Keratinocyte (primary cell): ENCODE measurements at regions not wholly inside any gene's neighbourhood (a gene's known extent, or its start where the extent isn't known, plus 50 kb on each side); places are given as distances from the start of the nearest gene placed in this dataset.

Experiments
- DNase-seq: peaks from one replicate; pipeline ENCODE4 v3.0.0-alpha.2; 2011; ENCODE audit warnings: low read depth, missing footprints, low spot score
- FAIRE-seq: peaks from 2 replicates; lab custom pipeline; 2011; peaks lifted over from hg19 to GRCh38; lab: Jason Lieb, UNC
- H2AFZ ChIP-seq: 2 replicates; pipeline ENCODE4 v1.6.0; 2012; ENCODE audit warnings: low read length, control low read depth, inconsistent platforms; ENCODE audit not compliant: control insufficient read depth
- H3K27ac ChIP-seq: 2 replicates; pipeline ENCODE4 v1.5.1; 2011; ENCODE audit warnings: low read length; ENCODE audit not compliant: control insufficient read depth, insufficient read depth
- H3K27me3 ChIP-seq: 3 replicates; pipeline ENCODE4 v1.6.0; 2011; ENCODE audit warnings: low read length; ENCODE audit not compliant: control insufficient read depth, insufficient read depth; ENCODE audit errors: extremely low read depth
- H3K36me3 ChIP-seq, 2 experiments: 2 replicates in 1 of 2; 3 replicates in 1 of 2; pipeline ENCODE4 v1.5.1; 2011; ENCODE audit warnings: low read length in 2 of 2, mild to moderate bottlenecking in 1 of 2; ENCODE audit not compliant: control insufficient read depth in 2 of 2, insufficient read depth in 2 of 2; ENCODE audit errors: extremely low read depth in 1 of 2
- H3K4me1 ChIP-seq: 3 replicates; pipeline ENCODE4 v1.5.1; 2011; ENCODE audit warnings: low read length; ENCODE audit not compliant: control insufficient read depth, insufficient read depth; ENCODE audit errors: extremely low read depth
- H3K4me2 ChIP-seq: 3 replicates; pipeline ENCODE4 v1.6.0; 2011; ENCODE audit warnings: low read depth, low read length; ENCODE audit not compliant: control insufficient read depth, insufficient read depth; ENCODE audit errors: extremely low read depth
- H3K4me3 ChIP-seq, 3 experiments: fragments of 200-600 bp in 1 of 3; sonication (generic) in 1 of 3; 2 replicates in 2 of 3; 3 replicates in 1 of 3; pipeline ENCODE4 v1.5.1; 2011 to 2016; ENCODE audit warnings: low read length in 3 of 3, mild to moderate bottlenecking in 3 of 3, control low read depth in 2 of 3, inconsistent platforms in 1 of 3, low read depth in 1 of 3, mixed read lengths in 1 of 3, mixed run types in 1 of 3, moderate library complexity in 1 of 3; ENCODE audit not compliant: control insufficient read depth in 2 of 3, insufficient read depth in 2 of 3; ENCODE audit errors: extremely low read depth in 1 of 3
- H3K79me2 ChIP-seq: 2 replicates; pipeline ENCODE4 v1.6.0; 2012; ENCODE audit warnings: low read length; ENCODE audit not compliant: control insufficient read depth, insufficient read depth
- H3K9ac ChIP-seq: 3 replicates; pipeline ENCODE4 v1.6.0; 2011; ENCODE audit warnings: low read length; ENCODE audit not compliant: control insufficient read depth, insufficient read depth; ENCODE audit errors: extremely low read depth
- H3K9me1 ChIP-seq: 3 replicates; pipeline ENCODE4 v1.6.0; 2011; ENCODE audit warnings: low read length; ENCODE audit not compliant: control insufficient read depth, insufficient read depth; ENCODE audit errors: extremely low read depth
- H3K9me3 ChIP-seq: 2 replicates; pipeline ENCODE4 v1.5.1; 2012; ENCODE audit warnings: low read depth, low read length; ENCODE audit not compliant: control insufficient read depth
- H4K20me1 ChIP-seq: 3 replicates; pipeline ENCODE4 v1.6.0; 2011; ENCODE audit warnings: low read length; ENCODE audit not compliant: control insufficient read depth, insufficient read depth; ENCODE audit errors: extremely low read depth
- EZH2 ChIP-seq: IDR thresholded peaks from one replicate; pipeline ENCODE4 v1.6.1; 2012; ENCODE audit warnings: inconsistent platforms, mild to moderate bottlenecking, low read length, moderate library complexity
- dilution Hi-C: fragments of 300-500 bp; cut with MboI; formaldehyde crosslinking; loops from one replicate; pipeline ENCODE4 v1.7.0; 2020; ENCODE audit warnings: low sequenced_read_pairs; ENCODE audit not compliant: extremely low pct_ligation_motif_present
- TF ChIP-seq, protein P1 (sequence below), 3 experiments: IDR thresholded peaks in 1 of 3; conservative IDR thresholded peaks in 1 of 3; optimal IDR thresholded peaks in 1 of 3; 2 replicates in 2 of 3; 3 replicates in 1 of 3; pipeline versions ENCODE3 to v1.5.1; 2011; ENCODE audit warnings: low read length in 3 of 3, mild to moderate bottlenecking in 3 of 3, moderate library complexity in 2 of 3, control low read depth in 1 of 3, inconsistent platforms in 1 of 3; ENCODE audit not compliant: insufficient read depth in 2 of 3; ENCODE audit errors: extremely low read depth in 1 of 3

DNA sequence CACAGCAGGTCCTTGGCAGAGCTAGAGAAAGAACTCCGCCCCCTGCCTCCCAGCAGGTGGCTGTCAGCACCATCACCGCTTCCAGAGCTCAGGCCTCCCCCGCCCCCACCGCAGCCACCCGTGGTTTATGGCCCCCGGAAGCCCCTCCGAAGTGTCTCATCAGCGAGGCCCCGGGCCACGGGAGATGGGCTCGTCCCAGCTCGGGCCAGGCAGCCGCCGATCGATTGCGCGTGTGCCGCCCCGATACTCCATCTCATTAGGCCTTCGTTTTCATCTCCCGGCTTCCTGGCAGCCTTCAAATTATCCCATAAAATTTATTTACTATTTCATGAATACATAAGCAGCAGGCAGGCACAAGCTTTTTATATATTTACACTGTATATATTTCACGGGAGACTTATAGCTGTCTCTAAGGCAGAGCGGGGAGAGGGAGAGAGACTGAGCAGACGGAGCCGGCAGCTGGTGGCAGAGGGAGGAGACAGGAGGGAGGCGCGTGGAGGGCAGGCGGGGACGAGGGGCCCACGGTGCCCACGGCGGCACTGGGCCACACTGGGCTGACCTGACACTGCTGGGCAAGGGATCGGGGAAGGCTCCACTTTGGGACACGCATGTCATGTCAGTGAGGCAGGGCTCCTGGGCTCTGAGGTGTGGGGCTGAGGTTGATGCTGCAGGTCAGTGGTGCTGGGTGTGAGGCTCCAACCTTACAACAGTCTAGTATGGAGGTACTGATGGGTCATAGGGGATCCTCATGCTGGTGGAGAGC is 241.2 kb downstream of the RBM19 start:
- H3K4me2 ChIP-seq: no peak overlapping the region
- H4K20me1 ChIP-seq: no peaks in the 10 kb centered on the region
- H3K4me1 ChIP-seq: no peaks in the 10 kb centered on the region
- FAIRE-seq (no peak), DNase-seq (no peak)
- H3K27me3 ChIP-seq: no peaks in the 10 kb centered on the region
- no peaks in the 10 kb centered on the region for H3K9me3 ChIP-seq
- no peaks in the 10 kb centered on the region for H3K79me2 ChIP-seq
- H3K4me3 ChIP-seq: no peak overlapping the region
- H3K27ac ChIP-seq: no peak overlapping the region
- TF ChIP-seq, protein P1, sequence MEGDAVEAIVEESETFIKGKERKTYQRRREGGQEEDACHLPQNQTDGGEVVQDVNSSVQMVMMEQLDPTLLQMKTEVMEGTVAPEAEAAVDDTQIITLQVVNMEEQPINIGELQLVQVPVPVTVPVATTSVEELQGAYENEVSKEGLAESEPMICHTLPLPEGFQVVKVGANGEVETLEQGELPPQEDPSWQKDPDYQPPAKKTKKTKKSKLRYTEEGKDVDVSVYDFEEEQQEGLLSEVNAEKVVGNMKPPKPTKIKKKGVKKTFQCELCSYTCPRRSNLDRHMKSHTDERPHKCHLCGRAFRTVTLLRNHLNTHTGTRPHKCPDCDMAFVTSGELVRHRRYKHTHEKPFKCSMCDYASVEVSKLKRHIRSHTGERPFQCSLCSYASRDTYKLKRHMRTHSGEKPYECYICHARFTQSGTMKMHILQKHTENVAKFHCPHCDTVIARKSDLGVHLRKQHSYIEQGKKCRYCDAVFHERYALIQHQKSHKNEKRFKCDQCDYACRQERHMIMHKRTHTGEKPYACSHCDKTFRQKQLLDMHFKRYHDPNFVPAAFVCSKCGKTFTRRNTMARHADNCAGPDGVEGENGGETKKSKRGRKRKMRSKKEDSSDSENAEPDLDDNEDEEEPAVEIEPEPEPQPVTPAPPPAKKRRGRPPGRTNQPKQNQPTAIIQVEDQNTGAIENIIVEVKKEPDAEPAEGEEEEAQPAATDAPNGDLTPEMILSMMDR (optimal IDR thresholded peaks at IDR 0.05 in 1 of 3, IDR thresholded peaks at IDR 0.05 in 1 of 3, conservative IDR thresholded peaks at IDR 0.05 in 1 of 3; ENCODE audit: extremely low read depth in 1 of 3, insufficient read depth in 2 of 3, low read length in 3 of 3): no peak
- TF ChIP-seq EZH2: no peak
- H3K9me1 ChIP-seq: no peaks in the 10 kb centered on the region
- no peaks in the 10 kb centered on the region for H3K36me3 ChIP-seq
- no peak overlapping the region for H3K9ac ChIP-seq
- no peak overlapping the region for H2AFZ ChIP-seq
- dilution Hi-C loops: no loop called here

DNA sequence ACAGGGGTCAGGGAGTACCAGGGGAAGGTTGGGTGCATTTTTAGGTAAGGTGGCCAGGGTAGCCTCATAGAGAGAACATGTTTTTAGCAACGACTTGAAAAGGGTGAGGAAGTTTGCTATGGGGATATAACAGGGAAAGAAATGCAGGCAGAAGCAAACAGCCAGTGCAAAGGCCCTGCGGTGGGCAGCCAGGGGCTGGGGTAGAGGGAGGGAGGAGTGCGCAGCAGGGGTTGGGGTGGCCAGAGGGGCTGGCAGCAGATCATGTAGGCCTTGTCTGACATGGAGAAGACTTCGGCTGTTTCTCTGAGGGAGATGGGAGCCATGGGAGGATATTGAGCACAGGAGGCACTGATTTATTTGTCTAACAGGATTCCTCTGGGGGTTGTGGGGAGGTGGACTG is 242.5 kb downstream of the RBM19 start:
- Histone ChIP-seq H3K4me1 (no peaks in the 10 kb centered on the region), H3K9ac (no peak overlapping the region), H2AFZ (no peak overlapping the region), H3K27me3 (no peaks in the 10 kb centered on the region), H3K79me2 (no peaks in the 10 kb centered on the region), H3K27ac (no peak overlapping the region), H3K4me3 (no peak overlapping the region), H3K36me3 (no peaks in the 10 kb centered on the region), H3K4me2 (no peak overlapping the region), H3K9me1 (no peaks in the 10 kb centered on the region), H4K20me1 (no peaks in the 10 kb centered on the region), H3K9me3 (no peaks in the 10 kb centered on the region)
- dilution Hi-C loops: no loop called here
- no peak for DNase-seq
- no peak for FAIRE-seq
- TF ChIP-seq, protein P1 (optimal IDR thresholded peaks at IDR 0.05 in 1 of 3, IDR thresholded peaks at IDR 0.05 in 1 of 3, conservative IDR thresholded peaks at IDR 0.05 in 1 of 3; ENCODE audit: extremely low read depth in 1 of 3, insufficient read depth in 2 of 3, low read length in 3 of 3): no peak
- no peak for TF ChIP-seq EZH2
